ENCODE measurements at regions not wholly inside any gene's neighbourhood (a gene's known extent, or its start where the extent isn't known, plus 50 kb on each side); places are given as distances from the start of the nearest gene placed in this dataset.
"Not testable (repeated sequence)": the region's sequence is repeated elsewhere in the genome, so short reads cannot be mapped to it uniquely, and the experiment has no call there.

- DNase-seq = no peak
Observed at GRCh38 chr5:117188211-117188610, 613.6 kb upstream of the SEMA6A start.

GRCh38 chr5:117186751-117187150 is 612.1 kb upstream of the SEMA6A start:
- DNase-seq = no peak

GRCh38 chr5:117183326-117183725 is 608.7 kb upstream of the SEMA6A start:
- DNase-seq = no peak

GRCh38 chr5:117182104-117182503 is 607.5 kb upstream of the SEMA6A start:
- no peak for DNase-seq

- DNase-seq = no peak
Observed at GRCh38 chr5:117177302-117177701, 602.7 kb upstream of the SEMA6A start.

GRCh38 chr5:117165068-117165467 is 590.4 kb upstream of the SEMA6A start:
- no peak for DNase-seq

GRCh38 chr5:117161718-117162335 is 587.2 kb upstream of the SEMA6A start:
- no peak for DNase-seq

- no peak for DNase-seq
Observed at GRCh38 chr5:117160391-117160790, 585.8 kb upstream of the SEMA6A start.

GRCh38 chr5:117149312-117149711 is 574.7 kb upstream of the SEMA6A start:
- DNase-seq = no peak

- no peak for DNase-seq
Observed at GRCh38 chr5:117144086-117144485, 569.5 kb upstream of the SEMA6A start.

- no peak for DNase-seq
Observed at GRCh38 chr5:117143406-117143805, 568.8 kb upstream of the SEMA6A start.

GRCh38 chr5:117138523-117138922 is 563.9 kb upstream of the SEMA6A start:
- no peak for DNase-seq

- DNase-seq = no peak
Observed at GRCh38 chr5:117135851-117136250, 561.2 kb upstream of the SEMA6A start.

GRCh38 chr5:117133198-117133597 is 558.6 kb upstream of the SEMA6A start:
- DNase-seq = no peak

GRCh38 chr5:117131876-117132275 is 557.3 kb upstream of the SEMA6A start:
- DNase-seq = no peak

GRCh38 chr5:117131048-117131679 is 556.5 kb upstream of the SEMA6A start:
- no peak for DNase-seq

- DNase-seq = no peak
Observed at GRCh38 chr5:117118499-117118898, 543.9 kb upstream of the SEMA6A start.

- not testable (repeated sequence) for DNase-seq
Observed at GRCh38 chr5:117117314-117117713, 542.7 kb upstream of the SEMA6A start.

GRCh38 chr5:117110548-117110947 is 535.9 kb upstream of the SEMA6A start:
- no peak for DNase-seq

GRCh38 chr5:117107859-117108258 is 533.2 kb upstream of the SEMA6A start:
- no peak for DNase-seq

- DNase-seq = no peak
Observed at GRCh38 chr5:117103703-117104102, 529.1 kb upstream of the SEMA6A start.

GRCh38 chr5:117102591-117102990 is 528.0 kb upstream of the SEMA6A start:
- DNase-seq = no peak

GRCh38 chr5:117100176-117100575 is 525.6 kb upstream of the SEMA6A start:
- no peak for DNase-seq

GRCh38 chr5:117098094-117098493 is 523.5 kb upstream of the SEMA6A start:
- no peak for DNase-seq

All from stimulated activated CD4-positive, alpha-beta T cell treated with anti-CD3 and anti-CD28 coated beads, Interleukin-2, amount 100 ng/mL, for 48 hours (primary cell).